Adrenal gland (tissue), 5 donors: ENCODE measurements at regions not wholly inside any gene's neighbourhood (a gene's known extent, or its start where the extent isn't known, plus 50 kb on each side); places are given as distances from the start of the nearest gene placed in this dataset.

ENCODE experiments used
- POLR2A ChIP-seq, 2 donors: fragments of 450-650 bp; IDR thresholded peaks; one replicate each; pipeline ENCODE4 v1.6.1; 2017; ENCODE audit warnings: antibody characterized with exemption in 2 of 2, mild to moderate bottlenecking in 2 of 2, moderate library complexity in 1 of 2
- TF ChIP-seq, protein P1 (sequence below), 6 experiments: fragments of 450-650 bp in 4 of 6; fragments of 200-600 bp in 2 of 6; sonication (generic) in 1 of 6; IDR thresholded peaks; 1 replicate in 5 of 6; 2 replicates in 1 of 6; pipeline versions ENCODE4 v1.5.1 to v1.8.0; 2016 to 2021; ENCODE audit warnings: antibody characterized with exemption in 6 of 6, mild to moderate bottlenecking in 2 of 6, moderate library complexity in 1 of 6
- donor health status: DM: no; HTN: no; CAD: no.

DNA sequence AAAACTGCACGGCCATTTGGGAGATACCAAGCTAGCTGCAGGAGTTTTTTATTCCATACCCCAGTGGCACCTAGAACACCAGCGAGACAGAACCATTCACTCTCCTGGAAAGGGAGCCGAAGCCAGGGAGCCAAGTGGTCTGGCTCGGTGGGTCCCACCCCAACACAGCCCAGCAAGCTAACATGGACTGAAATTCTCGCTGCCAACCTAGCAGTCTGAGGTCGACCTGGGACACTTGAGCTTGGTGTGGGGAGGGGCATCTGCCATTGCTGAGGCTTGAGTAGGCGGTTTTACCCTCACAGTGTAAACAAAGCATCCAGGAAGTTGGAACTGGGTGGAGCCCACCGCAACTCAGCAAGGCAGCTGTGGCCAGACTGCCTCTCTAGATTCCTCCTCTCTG, 108.9 kb upstream of the CHD1 start:
- TF ChIP-seq, protein P1, sequence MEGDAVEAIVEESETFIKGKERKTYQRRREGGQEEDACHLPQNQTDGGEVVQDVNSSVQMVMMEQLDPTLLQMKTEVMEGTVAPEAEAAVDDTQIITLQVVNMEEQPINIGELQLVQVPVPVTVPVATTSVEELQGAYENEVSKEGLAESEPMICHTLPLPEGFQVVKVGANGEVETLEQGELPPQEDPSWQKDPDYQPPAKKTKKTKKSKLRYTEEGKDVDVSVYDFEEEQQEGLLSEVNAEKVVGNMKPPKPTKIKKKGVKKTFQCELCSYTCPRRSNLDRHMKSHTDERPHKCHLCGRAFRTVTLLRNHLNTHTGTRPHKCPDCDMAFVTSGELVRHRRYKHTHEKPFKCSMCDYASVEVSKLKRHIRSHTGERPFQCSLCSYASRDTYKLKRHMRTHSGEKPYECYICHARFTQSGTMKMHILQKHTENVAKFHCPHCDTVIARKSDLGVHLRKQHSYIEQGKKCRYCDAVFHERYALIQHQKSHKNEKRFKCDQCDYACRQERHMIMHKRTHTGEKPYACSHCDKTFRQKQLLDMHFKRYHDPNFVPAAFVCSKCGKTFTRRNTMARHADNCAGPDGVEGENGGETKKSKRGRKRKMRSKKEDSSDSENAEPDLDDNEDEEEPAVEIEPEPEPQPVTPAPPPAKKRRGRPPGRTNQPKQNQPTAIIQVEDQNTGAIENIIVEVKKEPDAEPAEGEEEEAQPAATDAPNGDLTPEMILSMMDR (IDR thresholded peaks at IDR 0.05) = no peak
- no peak for TF ChIP-seq POLR2A (IDR thresholded peaks at IDR 0.05)
